ENCODE measurements at regions not wholly inside any gene's neighbourhood (a gene's known extent, or its start where the extent isn't known, plus 50 kb on each side); places are given as distances from the start of the nearest gene placed in this dataset.

GRCh38 chr16:6447021-6447790, 885.4 kb upstream of the RBFOX1 start:
- TF ChIP-seq CTCF (IDR thresholded peaks at IDR 0.05; ENCODE audit: insufficient read depth, low read length, poor library complexity, severe bottlenecking): no peak
- no peak for TF ChIP-seq EZH2phosphoT487 (conservative IDR thresholded peaks at IDR 0.05; ENCODE audit: low read length)

Measured in SU-DHL-6 (cell line).